ENCODE measurements at regions not wholly inside any gene's neighbourhood (a gene's known extent, or its start where the extent isn't known, plus 50 kb on each side); places are given as distances from the start of the nearest gene placed in this dataset.

DNA sequence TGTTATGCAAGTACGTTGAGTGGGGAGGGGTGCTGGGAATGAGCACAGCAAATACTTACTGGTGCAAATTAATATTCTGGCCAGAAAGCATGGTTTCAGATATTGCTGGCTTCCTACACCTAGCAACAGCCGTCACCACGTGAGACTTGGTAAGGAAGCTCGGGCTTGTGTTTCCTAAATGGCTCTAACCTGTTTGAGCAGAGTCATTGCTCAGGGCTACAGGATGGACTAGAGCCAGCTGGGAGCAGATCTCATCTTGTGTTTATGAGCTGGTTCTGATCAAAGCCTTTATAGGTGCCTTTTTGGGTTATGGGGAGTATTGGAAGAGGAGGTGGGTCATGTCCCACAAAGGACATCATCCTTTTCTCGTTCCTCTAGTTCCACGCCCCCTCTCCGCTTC, 200.3 kb downstream of the BUB3 start:
- CTCF ChIA-PET (ENCODE audit: partially characterized antibody), result no interaction called here
- Histone ChIP-seq H3K36me3 (ENCODE audit: control insufficient read depth in 2 of 4, insufficient read depth in 4 of 4, low read length in 3 of 4) (no peaks in the 10 kb centered on the region), H3K4ac (replicated peaks; ENCODE audit: insufficient read length, low read depth, low read length) (no peak overlapping the region), H2BK12ac (ENCODE audit: low read depth, low read length) (no peak overlapping the region), H3K4me3 (ENCODE audit: extremely low read depth in 1 of 4, insufficient read depth in 2 of 4, low read depth in 3 of 4, low read length in 4 of 4) (no peak overlapping the region), H3K79me2 (ENCODE audit: control insufficient read depth in 1 of 2, insufficient read depth in 2 of 2, low read length in 2 of 2) (no peaks in the 10 kb centered on the region), H3K56ac (replicated peaks; ENCODE audit: insufficient read length, low read depth, low read length) (no peak overlapping the region), H2BK120ac (replicated peaks; ENCODE audit: low read depth, low read length) (no peak overlapping the region), H3K79me1 (ENCODE audit: low read depth, low read length) (no peaks in the 10 kb centered on the region), H2BK20ac (ENCODE audit: low read length) (no peak overlapping the region), H3K14ac (ENCODE audit: insufficient read length) (no peak overlapping the region), H3K9me3 (ENCODE audit: insufficient read depth in 2 of 2, low read depth in 1 of 2, low read length in 1 of 2) (no peaks in the 10 kb centered on the region), H4K5ac (ENCODE audit: insufficient read length, low read depth, low read length) (no peak overlapping the region), H2BK15ac (ENCODE audit: low read length) (no peak overlapping the region), H2AFZ (ENCODE audit: low read length) (no peak overlapping the region), H2AK5ac (ENCODE audit: low read depth, low read length) (no peak overlapping the region), H3K27me3 (replicated peaks in 1 of 4; ENCODE audit: control insufficient read depth in 3 of 4, extremely low read depth in 1 of 4, insufficient read depth in 3 of 4, low read length in 3 of 4) (no peaks in the 10 kb centered on the region; a peak in 2 of 7 replicates), H3K9ac (replicated peaks in 1 of 4; ENCODE audit: extremely low read depth in 1 of 4, low read depth in 3 of 4, low read length in 3 of 4) (no peak overlapping the region), H2BK5ac (ENCODE audit: low read depth, low read length) (no peak overlapping the region), H4K8ac (ENCODE audit: extremely low read depth, insufficient read depth, low read length) (no peak overlapping the region), H4K20me1 (replicated peaks in 1 of 2; ENCODE audit: control insufficient read depth in 1 of 2, insufficient read depth in 2 of 2, low read length in 2 of 2) (no peaks in the 10 kb centered on the region), H3K4me1 (replicated peaks in 1 of 4; ENCODE audit: control insufficient read depth in 3 of 4, insufficient read depth in 4 of 4, low read length in 3 of 4) (peaks cover 0 to 5% (median 0%) of the 10 kb centered on the region in 4 experiments; a peak in 5 of 7 replicates), H3K23me2 (ENCODE audit: low read depth, low read length) (no peaks in the 10 kb centered on the region), H3K4me2 (ENCODE audit: insufficient read depth in 1 of 2, low read depth in 2 of 2, low read length in 2 of 2) (no peak overlapping the region), H3K18ac (ENCODE audit: extremely low read depth, low read length) (no peak overlapping the region; the same call in 1 of the 2 replicates), H4K91ac (replicated peaks; ENCODE audit: insufficient read length, low read length) (no peak overlapping the region), H3K23ac (ENCODE audit: insufficient read length) (no peak overlapping the region), H3K27ac (ENCODE audit: low read depth, low read length) (no peak overlapping the region)
- FAIRE-seq (no peak), DNase-seq (ENCODE audit: low read depth in 1 of 2, low spot score in 2 of 2) (no peak)
- 86% methylated on average over 7 of the region's 7 CpGs; no CpG with 5 or more reads in 1 of the 2 experiments for WGBS, 2 experiments (ENCODE audit: extremely low coverage in 1 of 2, insufficient coverage in 1 of 2, insufficient read length in 1 of 2, insufficient replicate concordance in 2 of 2, low coverage in 1 of 2, low lambda C conversion rate in 2 of 2, missing lambda C conversion rate in 1 of 2)
- POLR2A ChIA-PET (ENCODE audit: partially characterized antibody), result interaction anchor here (0.7 kb wide), 1 partner anchor 81 kb away, joined by 3 read pairs; no protein-coding TSS in a partner anchor
- no peak for TF ChIP-seq BCL11A (IDR thresholded peaks at IDR 0.05; ENCODE audit: low read depth in 2 of 2, low read length in 2 of 2)

All from H1 (cell line).